Mesothelial cell of epicardium (in vitro differentiated cells): ENCODE measurements at regions not wholly inside any gene's neighbourhood (a gene's known extent, or its start where the extent isn't known, plus 50 kb on each side); places are given as distances from the start of the nearest gene placed in this dataset.

Experiments used
- DNase-seq, 2 experiments: peaks; one replicate each; pipeline ENCODE4 v3.0.0; 2021; ENCODE audit warnings: low spot score in 2 of 2; ENCODE audit not compliant: unreplicated experiment in 2 of 2
- H3K27ac Mint-ChIP-seq: 2 replicates; pipeline ENCODE4 v1.8.0; 2021; ENCODE audit warnings: mixed read lengths
- H3K27me3 Mint-ChIP-seq: 2 replicates; pipeline ENCODE4 v1.8.0; 2021; ENCODE audit warnings: low read depth, mixed read lengths
- H3K36me3 Mint-ChIP-seq: 2 replicates; pipeline ENCODE4 v1.8.0; 2021; ENCODE audit warnings: mixed read lengths
- H3K4me1 Mint-ChIP-seq: 2 replicates; pipeline ENCODE4 v1.8.0; 2021; ENCODE audit warnings: mixed read lengths
- H3K4me3 Mint-ChIP-seq: 2 replicates; pipeline ENCODE4 v1.8.0; 2021; ENCODE audit warnings: mild to moderate bottlenecking, moderate library complexity, mixed read lengths
- H3K9me3 Mint-ChIP-seq: 2 replicates; pipeline ENCODE4 v1.8.0; 2021; ENCODE audit warnings: mixed read lengths
- CTCF ChIP-seq: fragments of 200-600 bp; sonication (generic); IDR thresholded peaks from one replicate; pipeline ENCODE4 v1.5.0; 2021; ENCODE audit warnings: antibody characterized with exemption; ENCODE audit not compliant: unreplicated experiment

- peaks cover 24% of the 10 kb centered on the region for H3K9me3 Mint-ChIP-seq
- DNase-seq = no peak
- no peaks in the 10 kb centered on the region for H3K36me3 Mint-ChIP-seq
- no peaks in the 10 kb centered on the region for H3K4me1 Mint-ChIP-seq
- no peaks in the 10 kb centered on the region for H3K27me3 Mint-ChIP-seq
- H3K4me3 Mint-ChIP-seq = no peak overlapping the region
- no peak overlapping the region for H3K27ac Mint-ChIP-seq
- no peak for TF ChIP-seq CTCF
Measured at GRCh38 chr15:49737127-49737526, 116.3 kb downstream of the DTWD1 start.

GRCh38 chr15:49741712-49742111 is 120.9 kb downstream of the DTWD1 start:
- Mint-ChIP-seq H3K36me3 (no peaks in the 10 kb centered on the region), H3K27ac (no peak overlapping the region), H3K4me3 (no peak overlapping the region), H3K4me1 (no peaks in the 10 kb centered on the region), H3K27me3 (no peaks in the 10 kb centered on the region), H3K9me3 (peaks cover 26% of the 10 kb centered on the region)
- no peak for DNase-seq
- TF ChIP-seq CTCF = no peak

- no peak for DNase-seq
- Mint-ChIP-seq H3K4me1 (no peaks in the 10 kb centered on the region), H3K36me3 (no peaks in the 10 kb centered on the region), H3K4me3 (no peak overlapping the region), H3K9me3 (peaks cover 24% of the 10 kb centered on the region), H3K27ac (no peak overlapping the region), H3K27me3 (no peaks in the 10 kb centered on the region)
- no peak for TF ChIP-seq CTCF
Measured at GRCh38 chr15:49742381-49742780, 121.5 kb downstream of the DTWD1 start.

GRCh38 chr15:49747340-49747739 is 126.5 kb downstream of the DTWD1 start:
- H3K4me1 Mint-ChIP-seq = peaks cover 9% of the 10 kb centered on the region
- no peaks in the 10 kb centered on the region for H3K27me3 Mint-ChIP-seq
- peaks cover 24% of the 10 kb centered on the region for H3K9me3 Mint-ChIP-seq
- H3K27ac Mint-ChIP-seq = no peak overlapping the region
- no peak for DNase-seq
- no peaks in the 10 kb centered on the region for H3K36me3 Mint-ChIP-seq
- no peak overlapping the region for H3K4me3 Mint-ChIP-seq
- TF ChIP-seq CTCF = no peak

- H3K4me1 Mint-ChIP-seq = peaks cover 9% of the 10 kb centered on the region
- peaks cover 23% of the 10 kb centered on the region for H3K9me3 Mint-ChIP-seq
- H3K27me3 Mint-ChIP-seq = no peaks in the 10 kb centered on the region
- no peaks in the 10 kb centered on the region for H3K36me3 Mint-ChIP-seq
- no peak for DNase-seq
- TF ChIP-seq CTCF = no peak
- H3K4me3 Mint-ChIP-seq = no peak overlapping the region
- no peak overlapping the region for H3K27ac Mint-ChIP-seq
Measured at GRCh38 chr15:49748791-49749190, 127.9 kb downstream of the DTWD1 start.

- Mint-ChIP-seq H3K36me3 (no peaks in the 10 kb centered on the region), H3K4me3 (no peak overlapping the region), H3K27me3 (no peaks in the 10 kb centered on the region), H3K4me1 (peaks cover 9% of the 10 kb centered on the region), H3K9me3 (peaks cover 15% of the 10 kb centered on the region), H3K27ac (no peak overlapping the region)
- DNase-seq = no peak
- TF ChIP-seq CTCF = no peak
Measured at GRCh38 chr15:49750553-49750952, 129.7 kb downstream of the DTWD1 start.
